Astrocyte of the hippocampus (primary cell): ENCODE measurements at regions not wholly inside any gene's neighbourhood (a gene's known extent, or its start where the extent isn't known, plus 50 kb on each side); places are given as distances from the start of the nearest gene placed in this dataset.
A peak's percentile ranks its signal among the peaks of the same experiment; 100 is the strongest.

Experiments
- DNase-seq: peaks from one replicate; pipeline ENCODE4 v3.0.0; 2011; ENCODE audit warnings: low read depth, low spot score

DNA sequence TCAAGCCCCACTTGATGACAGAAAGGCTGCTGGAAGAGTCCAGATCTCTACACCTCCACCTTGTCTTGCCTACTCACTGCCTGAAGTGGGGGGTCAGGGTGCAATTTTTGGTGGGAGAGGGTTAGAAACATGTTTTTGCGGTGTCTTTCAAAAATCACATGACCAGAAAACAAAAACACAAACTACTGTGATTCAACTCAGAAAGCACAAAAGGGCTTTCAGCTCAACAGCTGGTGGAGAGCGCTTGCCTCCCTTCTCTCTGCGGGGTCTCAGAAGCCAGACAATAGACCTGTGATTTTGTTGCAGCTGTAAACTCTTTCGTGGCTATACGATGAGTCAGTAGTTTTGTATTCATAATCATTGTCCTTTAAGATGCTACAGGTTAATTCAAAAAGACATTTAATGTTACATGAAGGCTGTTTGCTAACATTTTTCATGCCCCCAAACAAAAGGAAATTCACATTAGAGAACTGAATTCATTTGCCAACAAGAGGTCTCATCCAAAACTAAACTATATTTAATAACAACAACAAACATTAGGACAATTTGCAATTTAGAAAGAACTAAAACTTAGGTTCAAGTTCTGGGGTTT, 172.6 kb upstream of the RAI14 start:
- peak; percentile 19 for DNase-seq

GRCh38 chr5:34484216-34484920, 171.8 kb upstream of the RAI14 start:
- no peak for DNase-seq

DNA sequence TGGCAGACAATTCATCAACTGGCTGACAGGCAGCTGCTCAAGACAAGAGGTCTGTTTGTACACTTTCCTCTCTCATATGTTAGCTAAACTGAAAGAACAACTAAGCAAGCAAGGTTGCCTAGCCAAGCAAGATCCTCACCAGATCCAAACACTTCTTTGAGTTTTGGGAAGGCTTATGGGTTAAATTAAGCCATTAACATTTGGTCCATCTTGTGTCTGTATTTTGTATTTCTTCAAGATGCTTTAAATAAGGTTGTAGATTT, 170.4 kb upstream of the RAI14 start:
- DNase-seq, result no peak

- peak; percentile 94 for DNase-seq
Measured at GRCh38 chr5:34486160-34486848, 169.8 kb upstream of the RAI14 start.

DNA sequence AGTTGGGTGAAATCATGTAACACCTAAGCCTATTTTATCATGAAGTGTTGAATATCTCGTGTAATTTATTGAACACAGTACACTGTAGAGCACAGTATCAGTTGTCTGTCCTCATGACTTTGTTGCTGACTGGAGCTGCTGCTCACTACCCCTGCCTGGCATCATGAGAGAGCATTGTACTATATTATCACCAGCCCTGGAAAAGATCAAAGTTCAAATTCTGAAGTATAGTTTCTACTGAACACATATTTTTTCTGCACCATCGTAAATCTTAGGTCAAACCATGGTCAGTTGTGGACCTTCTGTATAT, 169.3 kb upstream of the RAI14 start:
- no peak for DNase-seq

DNA sequence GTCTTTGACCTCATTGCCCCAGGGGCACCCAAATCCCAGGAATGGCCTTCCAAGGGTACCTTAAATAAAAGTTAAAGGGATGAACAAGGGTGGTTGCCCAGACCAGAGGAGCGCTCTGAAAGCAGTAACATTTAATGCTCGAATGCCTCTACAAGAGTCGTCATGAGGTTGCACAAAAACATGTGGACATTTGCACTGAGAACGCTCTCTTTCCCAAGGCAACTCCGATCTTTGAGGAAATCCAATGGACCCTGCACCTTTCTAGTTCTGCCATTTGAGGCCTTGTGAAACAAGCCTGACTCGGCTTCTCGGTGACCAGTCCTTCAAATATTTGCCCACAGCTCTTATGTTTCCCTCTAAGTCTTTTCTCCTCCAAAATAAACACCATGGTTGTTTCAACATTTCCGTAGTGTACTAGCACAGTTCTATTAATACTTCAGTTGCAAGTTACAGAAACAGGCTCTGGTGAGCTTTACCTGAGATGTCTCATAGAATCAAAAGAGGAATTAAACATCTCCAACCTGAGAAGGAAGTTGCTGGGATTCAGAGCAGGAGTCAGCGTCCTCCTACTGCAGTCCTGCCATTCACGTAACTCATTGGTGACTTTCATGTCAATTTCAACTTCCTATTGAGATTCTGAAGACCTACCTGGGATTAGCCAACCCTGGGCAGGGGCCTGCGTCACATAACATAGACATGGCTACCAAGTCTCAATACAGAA, 168.8 kb upstream of the RAI14 start:
- DNase-seq, result peak; percentile 87

DNA sequence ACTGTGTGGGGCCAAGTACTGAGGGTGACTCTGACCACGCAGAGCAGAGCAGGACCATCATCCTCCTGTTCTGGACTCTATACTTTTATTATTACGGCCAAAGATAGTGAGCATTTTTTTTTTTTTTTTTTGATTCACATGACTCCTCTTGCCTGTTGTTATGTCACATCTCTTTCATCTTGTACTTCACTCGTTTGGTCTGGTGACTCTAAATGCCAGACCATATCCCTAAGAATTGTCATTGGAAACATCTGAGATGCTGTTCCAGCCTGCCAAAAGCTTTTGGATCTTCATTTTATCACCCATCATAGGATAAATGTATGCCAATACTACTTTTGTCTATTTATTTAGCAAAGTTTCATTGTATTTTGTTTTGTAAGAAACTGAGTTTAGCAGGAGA, 168.2 kb upstream of the RAI14 start:
- DNase-seq, result no peak

DNA sequence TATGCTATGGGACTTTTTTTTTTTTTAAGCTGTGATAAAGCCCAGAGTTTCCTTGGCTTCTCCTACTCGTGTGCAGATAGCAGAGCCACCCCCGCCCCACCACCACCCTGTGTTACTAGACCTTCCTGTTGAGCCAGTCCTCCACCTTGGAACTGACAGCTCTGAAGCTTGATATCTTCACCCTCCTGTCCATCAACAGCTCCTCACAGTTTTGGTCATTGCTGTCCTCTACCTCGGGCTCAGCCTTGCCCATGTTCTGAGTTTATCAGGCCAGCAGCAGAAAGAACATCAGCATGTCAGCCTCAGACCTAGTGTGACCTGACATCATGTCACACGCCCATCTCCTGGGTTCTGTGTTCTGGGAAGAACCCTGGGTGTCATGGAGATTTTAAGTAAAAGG, 167.1 kb upstream of the RAI14 start:
- no peak for DNase-seq

DNA sequence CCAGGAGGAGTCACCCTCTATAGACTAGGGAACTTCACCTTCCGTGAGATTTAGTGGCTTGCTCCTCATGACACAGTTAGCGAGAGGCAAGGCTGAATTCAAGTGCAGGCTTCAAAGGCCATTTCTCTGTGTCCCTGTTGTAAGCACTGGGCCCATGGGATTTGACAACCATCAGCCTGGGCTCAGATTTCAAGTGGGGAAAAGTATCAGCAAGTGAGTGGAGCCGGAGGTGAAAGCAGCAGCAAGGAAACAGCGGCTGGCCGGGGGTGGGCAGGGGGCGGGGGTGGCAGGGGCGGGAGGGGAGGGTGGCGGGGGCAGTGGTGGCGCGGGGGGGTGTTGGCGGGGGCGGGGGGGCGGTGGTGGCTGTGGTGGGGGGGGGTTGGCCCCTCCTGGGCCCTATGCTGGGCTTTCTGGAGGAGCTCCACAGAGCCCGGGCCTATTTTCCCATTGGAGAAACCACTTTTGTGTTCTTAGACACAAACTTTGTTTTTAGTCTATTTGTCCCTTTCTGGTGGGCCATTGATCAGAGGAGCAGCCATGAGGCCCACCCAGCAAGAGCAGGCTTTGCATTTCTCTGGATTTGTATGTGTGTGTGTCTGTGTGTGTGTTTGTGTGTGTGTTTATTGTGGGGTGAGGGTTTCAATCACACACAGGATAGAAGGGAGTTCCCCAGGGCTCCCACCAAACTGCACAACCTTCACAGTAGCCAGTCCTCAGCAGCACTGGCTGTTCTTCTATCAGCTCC, 165.4 kb upstream of the RAI14 start:
- DNase-seq, result peak; percentile 25

- peak; percentile 31 for DNase-seq
Measured at GRCh38 chr5:34491251-34491620, 164.9 kb upstream of the RAI14 start.

GRCh38 chr5:34494111-34494755, 161.9 kb upstream of the RAI14 start:
- DNase-seq, result no peak

GRCh38 chr5:34495178-34495577, 160.9 kb upstream of the RAI14 start:
- DNase-seq, result no peak

- no peak for DNase-seq
Measured at GRCh38 chr5:34496260-34496691, 159.9 kb upstream of the RAI14 start.

- no peak for DNase-seq
Measured at GRCh38 chr5:34496701-34497469, 159.2 kb upstream of the RAI14 start.

DNA sequence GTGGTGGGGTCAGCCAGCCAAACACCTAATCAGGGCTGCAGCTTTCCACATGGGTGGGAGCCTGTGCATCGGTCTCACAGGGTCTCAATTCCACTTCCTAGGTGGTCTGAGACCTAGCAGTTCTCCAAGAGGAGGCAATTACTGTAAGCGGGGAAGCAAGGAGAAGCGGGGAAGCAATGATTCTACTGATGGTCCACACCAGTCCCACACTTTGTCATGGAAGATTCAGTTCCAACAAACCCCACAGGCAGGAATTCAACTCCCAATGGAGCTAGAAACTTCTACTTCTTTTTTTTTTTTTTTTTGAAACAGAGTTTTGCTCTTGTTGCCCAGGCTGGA, 158.7 kb upstream of the RAI14 start:
- DNase-seq, result no peak

DNA sequence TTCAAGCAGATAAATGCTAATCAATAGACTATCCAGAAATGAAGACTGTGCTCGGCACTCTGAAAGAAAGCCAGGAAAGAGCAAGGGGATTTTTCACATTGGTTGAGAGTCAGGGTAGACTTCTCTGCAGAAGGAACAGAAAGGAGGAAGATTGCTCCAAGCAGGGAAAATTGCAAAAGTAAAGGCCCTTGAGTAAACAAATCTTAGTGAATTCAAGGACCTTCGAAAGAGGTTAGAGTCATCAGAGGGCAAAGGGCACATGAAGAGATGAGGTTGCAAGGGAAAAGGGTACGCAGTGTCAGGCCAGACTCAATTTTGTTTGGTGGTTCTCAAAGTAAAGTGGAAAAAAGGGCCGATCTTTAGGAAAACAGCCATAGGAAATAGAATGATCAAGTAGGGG, 157.6 kb upstream of the RAI14 start:
- DNase-seq, result no peak

DNA sequence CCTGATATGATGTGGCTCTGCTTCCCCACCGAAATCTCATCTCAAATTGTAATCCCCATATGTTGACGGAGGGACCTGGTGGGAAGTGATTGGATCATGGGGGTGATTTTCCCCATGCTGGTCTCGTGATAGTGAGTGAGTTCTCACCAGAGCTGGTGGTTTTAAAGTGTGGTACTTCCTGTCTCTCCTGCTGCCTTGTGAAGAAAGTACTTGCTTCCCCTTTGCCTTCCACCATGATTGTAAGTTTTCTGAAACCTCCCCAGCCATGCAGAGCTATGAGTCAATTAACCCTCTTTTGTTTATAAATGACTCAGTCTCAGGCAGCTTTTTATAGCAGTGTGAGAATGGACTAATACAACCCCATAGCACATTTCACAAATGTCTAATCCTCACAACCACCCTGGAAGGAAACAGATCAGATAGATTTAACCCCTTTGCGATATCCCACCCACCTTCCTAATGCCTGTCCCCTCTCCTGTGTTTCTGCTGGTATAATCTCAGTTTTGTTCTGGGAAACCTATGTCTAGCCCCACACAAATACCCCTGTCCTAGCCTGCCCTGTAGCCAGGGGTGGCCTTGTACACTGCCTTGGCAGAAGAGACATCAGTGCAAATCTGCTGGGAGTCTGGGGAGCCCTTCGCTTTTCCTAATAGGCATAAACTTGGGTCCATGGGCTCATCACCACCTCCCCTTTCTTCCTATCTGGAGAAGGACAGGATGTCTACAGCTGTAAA, 157.0 kb upstream of the RAI14 start:
- peak; percentile 75 for DNase-seq

GRCh38 chr5:34500236-34500847, 155.8 kb upstream of the RAI14 start:
- DNase-seq, result no peak

DNA sequence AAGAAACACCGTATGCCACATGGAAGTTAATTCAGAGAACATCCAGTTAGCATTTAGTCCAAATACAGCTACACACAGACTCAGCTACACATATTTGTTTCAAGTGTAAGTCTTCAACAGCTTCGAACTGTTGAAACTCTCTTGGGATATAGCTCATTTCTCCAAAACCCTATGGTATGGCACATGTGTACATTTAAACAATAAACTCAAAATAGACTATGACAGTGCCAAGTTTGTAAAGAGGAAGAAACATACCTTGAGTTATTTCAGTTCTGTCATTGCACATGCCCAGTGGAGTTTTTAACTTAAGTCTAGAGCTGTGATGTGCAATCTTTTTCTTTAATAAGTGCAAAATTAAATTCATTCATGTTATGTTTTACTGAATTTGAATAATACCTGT, 155.1 kb upstream of the RAI14 start:
- DNase-seq, result no peak

DNA sequence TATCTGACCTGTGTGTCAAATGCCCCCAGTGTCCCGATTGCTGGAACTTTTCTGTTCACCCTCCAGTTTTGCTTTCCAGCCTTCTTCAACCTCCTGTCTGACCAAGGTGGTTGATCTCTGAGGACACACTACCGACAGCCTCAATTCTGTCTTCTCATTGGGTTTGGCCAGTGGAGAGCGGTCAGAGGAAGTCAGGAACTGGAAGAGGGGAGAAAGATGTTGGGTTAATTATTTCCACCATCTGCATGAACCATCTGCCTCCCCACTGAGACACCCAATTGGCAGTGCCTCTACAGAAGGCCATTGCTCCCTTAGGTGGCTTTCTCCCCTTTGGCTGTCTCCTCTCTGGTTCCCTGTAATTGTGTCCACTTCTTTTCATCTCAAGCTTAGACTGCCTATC, 154.3 kb upstream of the RAI14 start:
- no peak for DNase-seq
